ENCODE measurements at regions not wholly inside any gene's neighbourhood (a gene's known extent, or its start where the extent isn't known, plus 50 kb on each side); places are given as distances from the start of the nearest gene placed in this dataset.

- TF ChIP-seq ZNF274 (IDR thresholded peaks at IDR 0.05; ENCODE audit: low read depth, low read length) (no peak), YY1 (IDR thresholded peaks at IDR 0.05; ENCODE audit: insufficient read depth, insufficient read length) (no peak), SUZ12 (IDR thresholded peaks at IDR 0.05; ENCODE audit: extremely low read depth, insufficient read depth, insufficient read length) (no peak)
Measured at GRCh38 chr19:31491242-31491641, 142.0 kb upstream of the TSHZ3 start.
